ENCODE measurements at regions not wholly inside any gene's neighbourhood (a gene's known extent, or its start where the extent isn't known, plus 50 kb on each side); places are given as distances from the start of the nearest gene placed in this dataset.

GRCh38 chr18:59054496-59055287 is 85.0 kb upstream of the SEC11C start (continued):
- TF ChIP-seq IRF5 (IDR thresholded peaks at IDR 0.05; ENCODE audit: borderline replicate concordance) (no peak), MTA3 (IDR thresholded peaks at IDR 0.05; ENCODE audit: borderline replicate concordance, low read length) (no peak)

- H2AFZ ChIP-seq (ENCODE audit: control insufficient read depth, low read depth, low read length), result no peak overlapping the region
- no peaks in the 10 kb centered on the region for H3K27me3 ChIP-seq (replicated peaks in 1 of 2; ENCODE audit: control insufficient read depth in 2 of 2, insufficient read depth in 2 of 2, low read length in 1 of 2)
- no peaks in the 10 kb centered on the region for H3K4me1 ChIP-seq (ENCODE audit: control insufficient read depth, insufficient read depth, low read length)
- FAIRE-seq (no peak), ATAC-seq (no peak), DNase-seq (ENCODE audit: low read depth, low spot score) (no peak)
- TF ChIP-seq RAD21 (IDR thresholded peaks at IDR 0.05; ENCODE audit: insufficient read depth, low read depth, low read length) (peak; percentile 39), MLLT1 (IDR thresholded peaks at IDR 0.05) (peak; percentile 74), CTCF (IDR thresholded peaks at IDR 0.05 in 2 of 3, conservative IDR thresholded peaks at IDR 0.05 in 1 of 3; ENCODE audit: control insufficient read depth in 2 of 3, extremely low read depth in 1 of 3, insufficient read depth in 1 of 3, low read depth in 3 of 3, low read length in 3 of 3) (0 out of 6 replicates have a peak, but pooled peaks of 1 of the 3 experiments have one; percentile 6), ZNF384 (IDR thresholded peaks at IDR 0.05; ENCODE audit: borderline replicate concordance, low read depth, low read length) (no peak)
- no peak overlapping the region for H3K27ac ChIP-seq (ENCODE audit: control insufficient read depth, insufficient read depth)
- ChIA-PET CTCF (interaction anchor here (0.8 to 2.3 kb wide), 9 partner anchors 9 to 287 kb away, joined by 3 to 15 read pairs (median 5); no protein-coding TSS in a partner anchor), SMC1A (ENCODE audit: uncharacterized antibody, unreplicated experiment) (interaction anchor here (1.0 to 1.1 kb wide), 5 partner anchors 9 to 287 kb away, joined by 3 to 9 read pairs (median 5); no protein-coding TSS in a partner anchor), POLR2A (no interaction called here), RAD21 (ENCODE audit: unreplicated experiment) (interaction anchor here (0.7 to 3.9 kb wide), 5 partner anchors 17 to 287 kb away, joined by 3 to 20 read pairs (median 4); no protein-coding TSS in a partner anchor)
- no peaks in the 10 kb centered on the region for H4K20me1 ChIP-seq (ENCODE audit: control insufficient read depth, insufficient read depth)
- no peaks in the 10 kb centered on the region for H3K36me3 ChIP-seq (ENCODE audit: control insufficient read depth in 2 of 2, insufficient read depth in 2 of 2, low read length in 1 of 2)
- WGBS (ENCODE audit: insufficient coverage, insufficient replicate concordance, low lambda C conversion rate, missing lambda C conversion rate), result 85% methylated on average over 4 of the region's 4 CpGs
- BruUV-seq (replicated peaks), result no TSS peak
- H3K9ac ChIP-seq (ENCODE audit: control insufficient read depth, insufficient read depth, low read length), result no peak overlapping the region
- intact Hi-C loops (cut with micrococcal nuclease; ENCODE audit: unreplicated experiment), result loop anchor here (10.0 kb wide), 1 partner anchor 531 kb away; no protein-coding TSS in a partner anchor
- no peaks in the 10 kb centered on the region for H3K79me2 ChIP-seq (ENCODE audit: control insufficient read depth, insufficient read depth, low read length)
- H3K4me2 ChIP-seq (ENCODE audit: control insufficient read depth, insufficient read depth), result no peak overlapping the region
- H3K9me3 ChIP-seq (replicated peaks; ENCODE audit: control insufficient read depth, insufficient read depth, low read length), result no peaks in the 10 kb centered on the region; the same call in 2 of the 3 replicates
- no peak overlapping the region for H3K4me3 ChIP-seq
- in situ Hi-C loops (cut with MboI), result loop anchor here (5.0 to 25.0 kb wide), 2 partner anchors 273 to 568 kb away; no protein-coding TSS in a partner anchor
Measured at GRCh38 chr18:59055345-59056032, 84.2 kb upstream of the SEC11C start.
